Naive thymus-derived CD4-positive, alpha-beta T cell (primary cell): ENCODE measurements at regions not wholly inside any gene's neighbourhood (a gene's known extent, or its start where the extent isn't known, plus 50 kb on each side); places are given as distances from the start of the nearest gene placed in this dataset.

Experiments used
- ATAC-seq: fragments of 150-1000 bp; cut with Tn5 transposase; 2 replicates; pipeline ENCODE4 v1.10.0; 2021; ENCODE audit warnings: mild to moderate bottlenecking, moderate library complexity
- CTCF ChIA-PET: fragments of 350-600 bp; sonication (Branson Sonifier 250); formaldehyde crosslinking; loops from one replicate; lab custom pipeline; 2021; ENCODE audit warnings: antibody characterized with exemption; lab: Charles Lee
- POLR2A ChIA-PET: fragments of 350-600 bp; sonication (Branson Sonifier 250); formaldehyde crosslinking; loops from one replicate; lab custom pipeline; 2021; ENCODE audit warnings: antibody characterized with exemption, inconsistent platforms; lab: Charles Lee
- DNase-seq, 9 donors: peaks; one replicate each; pipeline versions ENCODE4 v3.0.0 to v3.0.0-alpha.2; 2020 to 2022; ENCODE audit warnings: mixed read lengths in 1 of 9
- H3K27ac ChIP-seq: one replicate; pipeline ENCODE4 v1.7.0; 2013; ENCODE audit warnings: mild to moderate bottlenecking, low read depth, low read length, moderate library complexity
- H3K27me3 ChIP-seq, 2 donors: one replicate each; pipeline ENCODE4 v1.7.0; 2013; ENCODE audit warnings: low read length in 2 of 2, mild to moderate bottlenecking in 2 of 2, moderate library complexity in 2 of 2; ENCODE audit not compliant: control insufficient read depth in 2 of 2, insufficient read depth in 2 of 2
- H3K36me3 ChIP-seq, 3 experiments: 1 replicate in 2 of 3; 2 replicates in 1 of 3; pipeline ENCODE4 v1.7.0; 2013; ENCODE audit warnings: low read length in 3 of 3, mild to moderate bottlenecking in 3 of 3, moderate library complexity in 1 of 3; ENCODE audit not compliant: insufficient read depth in 3 of 3, control insufficient read depth in 2 of 3
- H3K4me1 ChIP-seq, 2 donors: one replicate each; pipeline ENCODE4 v1.7.0; 2013; ENCODE audit warnings: low read length in 2 of 2, mild to moderate bottlenecking in 2 of 2, moderate library complexity in 1 of 2; ENCODE audit not compliant: control insufficient read depth in 2 of 2, insufficient read depth in 2 of 2
- H3K4me3 ChIP-seq: 2 replicates; pipeline ENCODE4 v1.7.0; 2013; ENCODE audit warnings: mild to moderate bottlenecking, low read length
- H3K9me3 ChIP-seq, 3 experiments: 1 replicate in 2 of 3; 2 replicates in 1 of 3; pipeline ENCODE4 v1.7.0; 2013; ENCODE audit warnings: low read length in 3 of 3; ENCODE audit not compliant: control insufficient read depth in 2 of 3
- H3K27ac Mint-ChIP-seq, 9 donors: one replicate each; pipeline ENCODE4 v1.8.0; 2020 to 2022; ENCODE audit warnings: mixed read lengths in 9 of 9, mild to moderate bottlenecking in 8 of 9, moderate library complexity in 5 of 9, inconsistent platforms in 2 of 9
- H3K27me3 Mint-ChIP-seq, 5 donors: one replicate each; pipeline ENCODE4 v1.8.0; 2021 to 2022; ENCODE audit warnings: mixed read lengths in 5 of 5, mild to moderate bottlenecking in 1 of 5
- H3K36me3 Mint-ChIP-seq, 5 donors: one replicate each; pipeline ENCODE4 v1.8.0; 2020 to 2022; ENCODE audit warnings: mixed read lengths in 5 of 5, mild to moderate bottlenecking in 3 of 5, inconsistent platforms in 1 of 5
- H3K4me1 Mint-ChIP-seq, 7 donors: one replicate each; pipeline ENCODE4 v1.8.0; 2020 to 2022; ENCODE audit warnings: mixed read lengths in 7 of 7, mild to moderate bottlenecking in 3 of 7, inconsistent platforms in 1 of 7
- H3K4me3 Mint-ChIP-seq, 10 donors: one replicate each; pipeline ENCODE4 v1.8.0; 2020 to 2022; ENCODE audit warnings: mild to moderate bottlenecking in 10 of 10, mixed read lengths in 10 of 10, moderate library complexity in 6 of 10, inconsistent platforms in 2 of 10
- H3K9me3 Mint-ChIP-seq, 11 donors: one replicate each; pipeline ENCODE4 v1.8.0; 2020 to 2022; ENCODE audit warnings: mixed read lengths in 11 of 11, mild to moderate bottlenecking in 4 of 11, inconsistent platforms in 1 of 11, moderate library complexity in 1 of 11
- intact Hi-C, 2 donors: fragments of 100-400 bp; cut with micrococcal nuclease; formaldehyde crosslinking; loops; one replicate each; pipeline ENCODE4 v1.15.1; 2023

DNA sequence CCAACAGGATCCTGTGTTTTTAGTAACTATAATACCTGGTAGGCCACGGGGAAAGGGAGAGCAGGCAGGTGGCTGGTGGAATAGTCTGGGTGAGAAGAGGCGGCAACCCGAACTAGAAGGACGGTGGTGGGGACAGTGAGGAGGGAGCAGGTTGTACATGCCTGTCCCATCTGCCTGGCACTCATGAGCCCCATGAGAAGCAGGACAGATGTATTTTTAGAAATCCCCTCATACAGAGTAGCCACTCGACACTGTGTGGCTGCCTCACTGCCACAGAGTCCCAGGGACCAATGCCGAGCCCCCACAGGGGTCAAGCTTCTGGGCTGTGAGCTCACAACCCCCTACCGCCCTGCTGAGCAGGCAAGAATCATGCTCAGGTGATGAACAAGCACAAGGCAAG lies 136.6 kb downstream of the SEC61B start:
- Histone ChIP-seq H3K27ac (no peak overlapping the region), H3K9me3 (no peaks in the 10 kb centered on the region), H3K27me3 (peaks cover 0 to 3% of the 10 kb centered on the region in 2 donors), H3K4me1 (no peaks in the 10 kb centered on the region), H3K36me3 (no peaks in the 10 kb centered on the region), H3K4me3 (no peak overlapping the region)
- no peaks in the 10 kb centered on the region for H3K36me3 Mint-ChIP-seq
- POLR2A ChIA-PET: no interaction called here
- peaks cover 0 to 12% (median 0%) of the 10 kb centered on the region in 7 donors for H3K4me1 Mint-ChIP-seq
- no peak overlapping the region for H3K27ac Mint-ChIP-seq
- peaks cover 0 to 4% (median 0%) of the 10 kb centered on the region in 11 donors for H3K9me3 Mint-ChIP-seq
- no peak for ATAC-seq
- no peak overlapping the region for H3K4me3 Mint-ChIP-seq
- CTCF ChIA-PET: no interaction called here
- intact Hi-C loops: no loop called here
- peaks cover 24 to 49% (median 36%) of the 10 kb centered on the region in 5 donors for H3K27me3 Mint-ChIP-seq
- no peak for DNase-seq

DNA sequence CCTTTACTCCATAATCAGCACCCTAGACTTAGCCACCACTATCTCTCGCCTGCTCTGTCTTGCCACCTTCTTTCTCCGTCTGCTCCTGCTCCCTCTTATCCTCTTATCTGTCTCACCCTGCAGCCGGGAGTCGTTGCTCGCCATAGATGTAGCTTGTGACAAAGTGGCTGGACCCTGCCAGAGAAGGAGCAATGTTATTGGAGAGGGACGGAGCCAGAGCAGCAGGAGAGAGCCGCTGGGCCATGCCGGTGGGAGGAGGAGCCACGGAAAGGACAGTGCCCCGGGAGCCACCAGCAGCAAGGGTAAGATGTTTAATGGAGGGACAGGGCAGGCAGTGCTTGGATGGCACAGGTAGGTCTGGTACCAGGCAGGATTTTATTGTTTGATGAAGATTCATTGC lies 137.3 kb downstream of the SEC61B start:
- Mint-ChIP-seq H3K4me3 (no peak overlapping the region), H3K27me3 (peaks cover 24 to 49% (median 34%) of the 10 kb centered on the region in 5 donors), H3K9me3 (peaks cover 0 to 4% (median 0%) of the 10 kb centered on the region in 11 donors), H3K4me1 (peaks cover 0 to 12% (median 0%) of the 10 kb centered on the region in 7 donors), H3K36me3 (no peaks in the 10 kb centered on the region), H3K27ac (no peak overlapping the region)
- no peak overlapping the region for H3K4me3 ChIP-seq
- H3K27ac ChIP-seq: no peak overlapping the region
- POLR2A ChIA-PET: no interaction called here
- intact Hi-C loops: no loop called here
- ATAC-seq: no peak
- no peaks in the 10 kb centered on the region for H3K36me3 ChIP-seq
- CTCF ChIA-PET: no interaction called here
- H3K9me3 ChIP-seq: no peaks in the 10 kb centered on the region
- H3K27me3 ChIP-seq: peaks cover 0 to 3% of the 10 kb centered on the region in 2 donors
- H3K4me1 ChIP-seq: no peaks in the 10 kb centered on the region
- no peak for DNase-seq

DNA sequence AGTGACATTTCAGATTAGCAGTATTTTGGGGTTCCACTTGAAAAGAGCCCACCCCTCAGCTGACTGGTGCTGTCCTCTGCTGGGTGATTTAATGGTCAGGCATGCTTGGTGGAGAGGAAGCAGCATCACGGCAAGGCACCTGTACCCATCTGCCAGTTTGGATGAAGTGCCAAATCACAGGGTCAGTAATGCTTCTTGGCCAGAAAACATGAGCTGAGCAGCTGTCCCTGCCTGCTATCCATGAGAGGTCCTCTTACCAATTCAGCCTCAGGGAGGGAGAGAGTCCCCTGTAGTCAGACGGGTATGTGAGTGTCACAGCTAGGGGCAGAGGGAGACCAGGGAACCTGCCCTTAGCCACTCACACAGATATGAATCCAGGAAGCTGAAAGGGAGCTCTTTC lies 137.9 kb downstream of the SEC61B start:
- POLR2A ChIA-PET: no interaction called here
- Mint-ChIP-seq H3K27me3 (peaks cover 29 to 47% (median 37%) of the 10 kb centered on the region in 5 donors), H3K4me3 (no peak overlapping the region), H3K4me1 (peaks cover 0 to 12% (median 0%) of the 10 kb centered on the region in 7 donors), H3K9me3 (peaks cover 0 to 4% (median 0%) of the 10 kb centered on the region in 11 donors), H3K27ac (no peak overlapping the region), H3K36me3 (peaks cover 0 to 4% (median 0%) of the 10 kb centered on the region in 5 donors)
- DNase-seq: no peak
- no peak for ATAC-seq
- H3K4me1 ChIP-seq: no peaks in the 10 kb centered on the region
- H3K27ac ChIP-seq: no peak overlapping the region
- CTCF ChIA-PET: no interaction called here
- peaks cover 0 to 3% of the 10 kb centered on the region in 2 donors for H3K27me3 ChIP-seq
- no peaks in the 10 kb centered on the region for H3K36me3 ChIP-seq
- intact Hi-C loops: no loop called here
- H3K4me3 ChIP-seq: no peak overlapping the region
- no peaks in the 10 kb centered on the region for H3K9me3 ChIP-seq

DNA sequence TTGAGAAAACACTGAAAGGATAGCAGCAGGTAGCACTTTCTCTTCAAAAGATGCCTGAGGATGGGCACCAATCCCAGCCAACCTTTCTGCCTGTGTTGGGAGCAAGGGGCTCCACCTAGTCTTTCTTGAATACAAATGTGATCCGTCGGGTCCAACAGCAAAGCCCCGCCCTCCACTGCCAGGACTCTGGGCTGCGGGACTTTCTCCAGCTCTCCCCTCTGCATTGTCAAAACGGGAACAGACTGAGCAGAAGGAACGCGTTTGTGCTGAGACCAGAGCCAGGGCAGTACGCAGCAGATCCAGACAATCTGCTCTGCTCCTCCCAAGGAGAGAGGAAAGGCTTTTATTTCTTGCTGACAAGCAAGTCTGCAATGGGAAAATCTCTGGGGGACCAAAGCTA lies 139.7 kb downstream of the SEC61B start:
- Mint-ChIP-seq H3K27ac (no peak overlapping the region), H3K4me3 (no peak overlapping the region), H3K27me3 (peaks cover 33 to 40% (median 38%) of the 10 kb centered on the region in 5 donors), H3K9me3 (peaks cover 0 to 3% (median 0%) of the 10 kb centered on the region in 11 donors), H3K4me1 (peaks cover 0 to 12% (median 0%) of the 10 kb centered on the region in 7 donors), H3K36me3 (peaks cover 0 to 4% (median 0%) of the 10 kb centered on the region in 5 donors)
- ChIA-PET POLR2A (no interaction called here), CTCF (no interaction called here)
- no peaks in the 10 kb centered on the region for H3K9me3 ChIP-seq
- ATAC-seq (no peak), DNase-seq (no peak)
- no peaks in the 10 kb centered on the region for H3K36me3 ChIP-seq
- no peak overlapping the region for H3K4me3 ChIP-seq
- H3K4me1 ChIP-seq: no peaks in the 10 kb centered on the region
- H3K27me3 ChIP-seq: peaks cover 0 to 3% of the 10 kb centered on the region in 2 donors
- intact Hi-C loops: no loop called here
- no peak overlapping the region for H3K27ac ChIP-seq

DNA sequence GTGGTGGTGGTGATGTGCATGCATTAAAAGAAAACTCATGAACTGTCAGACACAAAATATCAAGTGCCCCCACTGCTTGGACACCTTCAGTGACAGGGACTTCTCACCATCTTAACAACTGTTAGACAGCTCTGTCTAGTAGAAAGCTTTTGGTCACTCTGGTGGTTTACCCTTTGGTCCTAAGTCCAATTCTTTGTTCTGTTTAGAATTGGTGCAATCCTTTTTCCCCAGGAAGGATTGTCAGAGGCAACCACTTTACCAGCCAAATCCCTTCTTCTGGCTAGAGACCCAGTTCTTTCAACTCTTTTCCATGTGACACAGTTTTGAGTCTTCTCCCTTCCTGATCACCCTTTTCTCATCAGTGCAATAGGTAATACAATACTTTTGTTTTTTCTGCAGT lies 140.2 kb downstream of the SEC61B start:
- Histone ChIP-seq H3K27me3 (peaks cover 0 to 3% of the 10 kb centered on the region in 2 donors), H3K9me3 (no peaks in the 10 kb centered on the region), H3K36me3 (no peaks in the 10 kb centered on the region), H3K4me3 (no peak overlapping the region), H3K4me1 (no peaks in the 10 kb centered on the region), H3K27ac (no peak overlapping the region)
- DNase-seq (no peak), ATAC-seq (no peak)
- H3K4me1 Mint-ChIP-seq: peaks cover 0 to 15% (median 0%) of the 10 kb centered on the region in 7 donors
- peaks cover 0 to 3% (median 0%) of the 10 kb centered on the region in 11 donors for H3K9me3 Mint-ChIP-seq
- CTCF ChIA-PET: no interaction called here
- peaks cover 38 to 44% (median 40%) of the 10 kb centered on the region in 5 donors for H3K27me3 Mint-ChIP-seq
- POLR2A ChIA-PET: no interaction called here
- H3K27ac Mint-ChIP-seq: no peak overlapping the region
- no peak overlapping the region for H3K4me3 Mint-ChIP-seq
- intact Hi-C loops: no loop called here
- peaks cover 0 to 4% (median 0%) of the 10 kb centered on the region in 5 donors for H3K36me3 Mint-ChIP-seq

DNA sequence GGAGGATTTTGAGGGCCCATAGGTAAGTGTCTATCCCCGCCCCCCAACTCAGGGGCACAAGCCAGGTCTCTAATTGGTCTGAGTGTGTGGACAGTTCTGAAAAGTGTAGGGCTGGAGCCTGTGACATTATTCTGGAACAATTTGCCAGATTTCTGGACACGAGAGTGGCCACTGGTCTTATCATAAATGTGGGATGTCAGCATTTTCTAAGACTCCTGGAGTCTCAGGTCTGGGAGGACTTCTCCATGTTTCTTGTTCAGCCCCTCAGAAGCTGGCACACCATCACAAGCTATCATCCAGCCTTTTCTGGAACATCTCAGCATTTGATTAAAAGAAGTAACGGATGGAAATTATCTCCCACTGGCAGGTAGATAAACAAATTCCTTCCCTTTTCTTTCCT lies 141.4 kb downstream of the SEC61B start:
- Histone ChIP-seq H3K36me3 (no peaks in the 10 kb centered on the region), H3K4me1 (no peaks in the 10 kb centered on the region), H3K4me3 (no peak overlapping the region), H3K27me3 (no peaks in the 10 kb centered on the region), H3K27ac (no peak overlapping the region), H3K9me3 (no peaks in the 10 kb centered on the region)
- Mint-ChIP-seq H3K27ac (no peak overlapping the region), H3K36me3 (peaks cover 0 to 4% (median 0%) of the 10 kb centered on the region in 5 donors), H3K9me3 (peaks cover 0 to 3% (median 0%) of the 10 kb centered on the region in 11 donors), H3K27me3 (peaks cover 41 to 51% (median 43%) of the 10 kb centered on the region in 5 donors), H3K4me3 (no peak overlapping the region), H3K4me1 (peaks cover 0 to 25% (median 7%) of the 10 kb centered on the region in 7 donors)
- ATAC-seq (no peak), DNase-seq (no peak)
- ChIA-PET CTCF (no interaction called here), POLR2A (no interaction called here)
- intact Hi-C loops: no loop called here

DNA sequence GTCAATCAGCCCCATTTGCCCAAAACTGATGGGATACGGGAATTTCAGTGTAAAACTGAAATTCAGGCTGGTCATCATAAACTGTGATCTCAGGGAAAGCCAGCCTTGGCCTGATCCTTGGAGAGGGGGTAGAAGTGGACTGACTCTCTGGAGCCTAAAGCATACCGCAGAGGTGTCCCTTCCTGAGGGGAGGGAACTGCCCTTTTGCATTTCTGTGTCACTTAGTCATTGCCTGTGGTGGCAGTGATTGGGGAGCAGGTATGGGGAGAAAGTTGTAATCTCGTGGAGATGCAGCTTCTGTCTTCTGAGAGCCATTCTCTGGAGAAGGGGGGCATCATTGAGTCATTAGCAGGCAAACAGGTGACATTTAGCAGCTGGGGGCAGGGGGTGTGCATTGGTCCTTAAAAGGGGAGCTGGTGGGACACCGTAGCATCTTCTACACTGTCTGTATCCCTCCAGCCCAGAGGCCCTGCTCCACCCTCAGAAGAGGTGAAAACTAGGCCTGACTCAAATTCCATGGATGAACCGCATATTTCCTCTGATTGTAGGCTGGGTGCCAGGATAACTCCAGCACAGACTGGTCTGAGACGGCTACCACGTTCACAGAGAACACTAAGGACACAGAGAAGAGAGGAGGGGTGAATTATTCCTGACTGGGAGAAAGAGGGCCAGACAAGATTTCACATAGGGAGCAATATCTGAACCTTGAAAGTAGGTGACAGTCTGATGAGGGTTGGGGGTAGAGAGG lies 143.3 kb downstream of the SEC61B start:
- peaks cover 42 to 59% (median 48%) of the 10 kb centered on the region in 5 donors for H3K27me3 Mint-ChIP-seq
- ATAC-seq: no peak
- Histone ChIP-seq H3K36me3 (no peaks in the 10 kb centered on the region), H3K4me1 (no peaks in the 10 kb centered on the region), H3K9me3 (no peaks in the 10 kb centered on the region), H3K4me3 (no peak overlapping the region), H3K27me3 (no peaks in the 10 kb centered on the region), H3K27ac (no peak overlapping the region)
- H3K4me3 Mint-ChIP-seq: no peak overlapping the region
- peaks cover 0 to 3% (median 0%) of the 10 kb centered on the region in 11 donors for H3K9me3 Mint-ChIP-seq
- intact Hi-C loops: no loop called here
- ChIA-PET CTCF (no interaction called here), POLR2A (no interaction called here)
- no peak overlapping the region for H3K27ac Mint-ChIP-seq
- H3K36me3 Mint-ChIP-seq: peaks cover 0 to 4% (median 0%) of the 10 kb centered on the region in 5 donors
- DNase-seq: no peak
- peaks cover 0 to 39% (median 20%) of the 10 kb centered on the region in 7 donors for H3K4me1 Mint-ChIP-seq
